Heart right ventricle (tissue), 16 donors: ENCODE measurements at regions not wholly inside any gene's neighbourhood (a gene's known extent, or its start where the extent isn't known, plus 50 kb on each side); places are given as distances from the start of the nearest gene placed in this dataset.

ENCODE experiments used
- ATAC-seq, 8 donors: fragments of 200-7000 bp; cut with Tn5 transposase; one replicate each; pipeline ENCODE4 v1.9.1; 2020; ENCODE audit warnings: mild to moderate bottlenecking in 8 of 8, moderate library complexity in 8 of 8, moderate number of reproducible peaks in 1 of 8
- DNase-seq, 2 donors: peaks; one replicate each; pipeline ENCODE4 v3.0.0-alpha.2; 2020
- H3K27ac ChIP-seq, 10 donors: fragments of 200-600 bp; sonication (generic) in 2 of 10; one replicate each; pipeline versions ENCODE4 v1.5.0 to v1.8.0; 2020 to 2022; ENCODE audit warnings: mild to moderate bottlenecking in 3 of 10
- H3K27me3 ChIP-seq, 7 donors: fragments of 200-600 bp; one replicate each; pipeline ENCODE4 v1.8.0; 2021 to 2022; ENCODE audit warnings: mild to moderate bottlenecking in 2 of 7
- H3K36me3 ChIP-seq, 9 donors: fragments of 200-600 bp; sonication (generic) in 1 of 9; one replicate each; pipeline versions ENCODE4 v1.5.0 to v1.8.0; 2020 to 2022; ENCODE audit warnings: mild to moderate bottlenecking in 2 of 9
- H3K4me1 ChIP-seq, 9 donors: fragments of 200-600 bp; sonication (generic) in 1 of 9; one replicate each; pipeline versions ENCODE4 v1.5.0 to v1.8.0; 2020 to 2022; ENCODE audit warnings: mild to moderate bottlenecking in 4 of 9
- H3K4me3 ChIP-seq, 10 donors: fragments of 200-600 bp; sonication (generic) in 2 of 10; one replicate each; pipeline versions ENCODE4 v1.5.0 to v1.8.0; 2020 to 2022; ENCODE audit warnings: mild to moderate bottlenecking in 7 of 10, moderate library complexity in 2 of 10
- H3K9me3 ChIP-seq, 11 donors: fragments of 200-600 bp in 10 of 11; sonication (generic) in 2 of 11; one replicate each; pipeline versions ENCODE4 v1.5.0 to v1.8.0; 2013 to 2022; ENCODE audit warnings: mild to moderate bottlenecking in 2 of 11, control low read depth in 1 of 11, moderate library complexity in 1 of 11
- WGBS, 2 donors: extraction: QIAGEN DNeasy Blood & Tissue Kit; methylation state at CpG; one replicate each; pipeline ENCODE4 v1.1.7; 2013; ENCODE audit warnings: inconsistent platforms in 1 of 2; 5-methylcytosine and 5-hydroxymethylcytosine counted together
- intact Hi-C, 10 donors: fragments of 100-400 bp; cut with DNase I; formaldehyde crosslinking; loops; one replicate each; pipeline versions ENCODE4 v1.11.1 to v1.14.2; 2022
- TF ChIP-seq, protein P1 (sequence below), 9 donors: fragments of 200-600 bp; sonication (generic) in 2 of 9; IDR thresholded peaks; one replicate each; pipeline versions ENCODE4 v1.5.0 to v1.8.0; 2021 to 2022; ENCODE audit warnings: antibody characterized with exemption in 9 of 9, mild to moderate bottlenecking in 5 of 9, moderate library complexity in 1 of 9
- donor health status: Arrhythmogenic right ventricular cardiomyopathy.
- donor health status: ischemic (EF 13 %, LVEDD 7.1; RV severe dilation, severe dysfunction).
- donor health status: healthy with polysubstance abuse.
- donor health status: DM: no; HTN: yes; CAD: no.
- donor health status: DM: no; HTN: no; CAD: no.
- donor health status: ischemic (EF 25% LVEDD 6.9; RV normal size, moderate dysfunction).
- donor health status: ischemic (EF 25% LVEDD 5.7; RV mildly dilated, moderate dysfunction).
- donor health status: healthy.
- donor health status: DM: yes; HTN: yes; CAD: no.
- donor health status: Ischemic cardiomyopathy.
- donor health status: ischemic (EF 35%, LVEDD 5.7; RV mildly dilated, moderate dysfunction).
- donor health status: nonischemic (EF 11% LVEDD 7.7; RV severe dilation, severe dysfunction).
- donor health status: DM: yes; HTN: yes; CAD: no.
- donor health status: PGD.
- donor health status: ischemic (EF 29% LVEDD 5.4; RV normal size, mild dysfunction).
- donor health status: nonischemic (EF 23%, LVEDD 6.1; RV moderate dilation, normal function).

DNA sequence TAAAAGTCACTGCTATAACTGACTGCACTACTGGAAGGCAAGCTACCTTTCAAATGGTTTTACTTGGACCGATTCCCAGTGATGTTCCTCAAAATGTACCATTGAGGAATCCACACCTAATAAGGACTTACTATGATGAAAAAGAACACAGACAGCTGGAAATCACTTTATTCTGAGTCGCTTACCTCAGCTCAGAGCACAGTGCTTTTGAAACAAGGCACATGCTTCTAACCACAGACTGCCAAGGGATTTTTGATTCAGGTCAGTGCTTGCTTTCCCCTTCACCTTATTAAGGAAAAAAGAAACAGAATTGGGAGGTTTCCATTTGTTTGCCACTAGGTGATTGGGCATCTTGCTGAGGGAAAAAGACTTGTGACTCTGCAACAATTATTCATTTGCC lies 707.5 kb upstream of the FSHR start:
- H3K27ac ChIP-seq: no peak overlapping the region
- intact Hi-C loops: no loop called here
- ATAC-seq (peak in 3 of 8 donors; percentile 22 to 39 (median 23)), DNase-seq (no peak)
- WGBS, 2 donors: 80 to 82% methylated on average over 2 of the region's 2 CpGs
- TF ChIP-seq, protein P1, sequence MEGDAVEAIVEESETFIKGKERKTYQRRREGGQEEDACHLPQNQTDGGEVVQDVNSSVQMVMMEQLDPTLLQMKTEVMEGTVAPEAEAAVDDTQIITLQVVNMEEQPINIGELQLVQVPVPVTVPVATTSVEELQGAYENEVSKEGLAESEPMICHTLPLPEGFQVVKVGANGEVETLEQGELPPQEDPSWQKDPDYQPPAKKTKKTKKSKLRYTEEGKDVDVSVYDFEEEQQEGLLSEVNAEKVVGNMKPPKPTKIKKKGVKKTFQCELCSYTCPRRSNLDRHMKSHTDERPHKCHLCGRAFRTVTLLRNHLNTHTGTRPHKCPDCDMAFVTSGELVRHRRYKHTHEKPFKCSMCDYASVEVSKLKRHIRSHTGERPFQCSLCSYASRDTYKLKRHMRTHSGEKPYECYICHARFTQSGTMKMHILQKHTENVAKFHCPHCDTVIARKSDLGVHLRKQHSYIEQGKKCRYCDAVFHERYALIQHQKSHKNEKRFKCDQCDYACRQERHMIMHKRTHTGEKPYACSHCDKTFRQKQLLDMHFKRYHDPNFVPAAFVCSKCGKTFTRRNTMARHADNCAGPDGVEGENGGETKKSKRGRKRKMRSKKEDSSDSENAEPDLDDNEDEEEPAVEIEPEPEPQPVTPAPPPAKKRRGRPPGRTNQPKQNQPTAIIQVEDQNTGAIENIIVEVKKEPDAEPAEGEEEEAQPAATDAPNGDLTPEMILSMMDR (IDR thresholded peaks at IDR 0.05): no peak
- no peaks in the 10 kb centered on the region for H3K36me3 ChIP-seq
- peaks cover 0 to 16% (median 0%) of the 10 kb centered on the region in 9 donors for H3K4me1 ChIP-seq
- H3K4me3 ChIP-seq: no peak overlapping the region
- H3K27me3 ChIP-seq: no peaks in the 10 kb centered on the region
- peaks cover 0 to 5% (median 0%) of the 10 kb centered on the region in 11 donors for H3K9me3 ChIP-seq

- 63 to 66% methylated on average over 2 of the region's 2 CpGs for WGBS, 2 donors
- intact Hi-C loops: no loop called here
- H3K9me3 ChIP-seq: peaks cover 0 to 7% (median 0%) of the 10 kb centered on the region in 11 donors
- peaks cover 0 to 16% (median 0%) of the 10 kb centered on the region in 9 donors for H3K4me1 ChIP-seq
- TF ChIP-seq, protein P1 (IDR thresholded peaks at IDR 0.05): no peak
- no peaks in the 10 kb centered on the region for H3K27me3 ChIP-seq
- peak in 1 of 8 donors; percentile 51 for ATAC-seq
- H3K4me3 ChIP-seq: no peak overlapping the region
- no peaks in the 10 kb centered on the region for H3K36me3 ChIP-seq
- H3K27ac ChIP-seq: no peak overlapping the region
- DNase-seq: no peak
These were observed 706.5 kb upstream of the FSHR start for GRCh38 chr2:49860834-49861233.

DNA sequence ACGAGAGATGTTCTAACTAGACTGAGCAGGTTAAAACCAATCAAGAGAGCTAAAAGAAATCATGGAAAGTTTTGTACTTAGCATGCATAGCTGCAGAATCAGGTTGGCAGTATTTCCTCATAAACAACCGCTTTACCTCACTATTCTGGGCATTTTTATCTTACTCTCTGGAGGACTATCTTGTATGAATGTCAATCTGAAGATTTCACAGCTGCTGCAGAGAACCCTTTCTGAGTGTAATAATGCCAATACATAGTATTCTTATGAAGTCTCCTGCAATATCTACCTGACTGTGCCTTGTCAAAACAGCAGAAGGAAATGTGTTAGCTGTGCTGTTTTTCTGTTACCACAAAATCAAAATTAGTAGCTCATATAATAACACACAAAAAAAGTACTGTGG lies 705.9 kb upstream of the FSHR start:
- H3K4me1 ChIP-seq: peaks cover 0 to 16% (median 0%) of the 10 kb centered on the region in 9 donors
- peak in 1 of 8 donors; percentile 48 for ATAC-seq
- H3K4me3 ChIP-seq: no peak overlapping the region
- H3K27me3 ChIP-seq: no peaks in the 10 kb centered on the region
- H3K27ac ChIP-seq: peak overlapping the region in 2 of 10 donors; percentile 0 to 36
- H3K36me3 ChIP-seq: no peaks in the 10 kb centered on the region
- no peak for DNase-seq
- TF ChIP-seq, protein P1 (IDR thresholded peaks at IDR 0.05): no peak
- WGBS, 2 donors: 25 to 26% methylated on average over 2 of the region's 2 CpGs
- intact Hi-C loops: no loop called here
- H3K9me3 ChIP-seq: peaks cover 0 to 3% (median 0%) of the 10 kb centered on the region in 11 donors

DNA sequence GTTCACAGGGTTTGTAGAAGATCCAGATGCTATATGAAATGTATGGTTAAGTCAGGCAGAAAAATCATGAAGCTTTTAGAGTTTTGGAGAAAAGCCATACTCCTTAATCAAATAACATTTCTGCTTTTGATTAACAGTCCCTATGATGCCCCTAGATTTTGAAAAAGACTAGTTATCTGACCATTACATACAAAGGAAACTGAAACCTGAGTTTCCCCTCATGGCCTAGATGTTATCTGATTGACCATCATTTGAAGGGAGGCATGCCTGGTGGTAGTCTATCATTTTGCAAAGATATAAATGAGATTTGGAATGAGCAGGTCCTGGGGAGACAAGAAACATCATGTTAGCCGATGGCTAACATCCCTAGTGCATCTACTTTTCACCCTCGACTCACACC lies 704.3 kb upstream of the FSHR start:
- Histone ChIP-seq H3K27ac (no peak overlapping the region), H3K4me1 (peaks cover 0 to 16% (median 0%) of the 10 kb centered on the region in 9 donors), H3K27me3 (no peaks in the 10 kb centered on the region), H3K9me3 (peaks cover 0 to 3% (median 0%) of the 10 kb centered on the region in 11 donors), H3K36me3 (no peaks in the 10 kb centered on the region), H3K4me3 (no peak overlapping the region)
- TF ChIP-seq, protein P1 (IDR thresholded peaks at IDR 0.05): no peak
- no peak for ATAC-seq
- WGBS, 2 donors: 79 to 81% methylated on average over 2 of the region's 2 CpGs
- intact Hi-C loops: no loop called here
- no peak for DNase-seq
